Smooth muscle cell (in vitro differentiated cells): ENCODE measurements at regions not wholly inside any gene's neighbourhood (a gene's known extent, or its start where the extent isn't known, plus 50 kb on each side); places are given as distances from the start of the nearest gene placed in this dataset.

Experiments used
- DNase-seq: peaks from one replicate; lab custom pipeline; 2025; ENCODE audit not compliant: unreplicated experiment; lab: John Stamatoyannopoulos, UW
- H2AFZ ChIP-seq: fragments of 200-600 bp; sonication (generic); 2 replicates; pipeline ENCODE4 v1.6.0; 2016; ENCODE audit warnings: antibody characterized with exemption, low read depth, mild to moderate bottlenecking
- H3F3A ChIP-seq: fragments of 200-600 bp; sonication (generic); 2 replicates; pipeline ENCODE4 v1.6.0; 2017; ENCODE audit warnings: antibody characterized with exemption, low read depth
- H3K27ac ChIP-seq: fragments of 200-600 bp; sonication (generic); 2 replicates; pipeline ENCODE4 v1.5.1; 2016; ENCODE audit warnings: low read depth, mild to moderate bottlenecking
- H3K27me3 ChIP-seq: fragments of 200-600 bp; sonication (generic); 2 replicates; pipeline ENCODE4 v1.6.1; 2016; ENCODE audit warnings: low read depth, mild to moderate bottlenecking
- H3K36me3 ChIP-seq: fragments of 200-600 bp; sonication (generic); 2 replicates; pipeline ENCODE4 v1.5.1; 2016; ENCODE audit warnings: low read depth
- H3K4me1 ChIP-seq: fragments of 200-600 bp; sonication (generic); 2 replicates; pipeline ENCODE4 v1.5.1; 2016; ENCODE audit warnings: low read depth
- H3K4me2 ChIP-seq: fragments of 200-600 bp; sonication (generic); 2 replicates; pipeline ENCODE4 v1.6.0; 2016; ENCODE audit warnings: mild to moderate bottlenecking
- H3K4me3 ChIP-seq: fragments of 200-600 bp; sonication (generic); 2 replicates; pipeline ENCODE4 v1.5.1; 2016; ENCODE audit warnings: mild to moderate bottlenecking
- H3K79me2 ChIP-seq: fragments of 200-600 bp; sonication (generic); 2 replicates; pipeline ENCODE4 v1.6.0; 2016; ENCODE audit warnings: low read depth, mild to moderate bottlenecking
- H3K9ac ChIP-seq: fragments of 200-600 bp; sonication (generic); 2 replicates; pipeline ENCODE4 v1.6.0; 2016; ENCODE audit warnings: low read depth
- H3K9me3 ChIP-seq: fragments of 200-600 bp; sonication (generic); replicated peaks from 2 replicates; pipeline ENCODE4 v1.5.1; 2016; ENCODE audit warnings: low read depth
- H4K20me1 ChIP-seq: fragments of 200-600 bp; sonication (generic); 2 replicates; pipeline ENCODE4 v1.6.0; 2016; ENCODE audit warnings: low read depth
- WGBS: methylation state at CpG from one replicate; pipeline ENCODE4 v1.1.7; 2016; ENCODE audit warnings: low lambda C conversion rate; 5-methylcytosine and 5-hydroxymethylcytosine counted together
- TF ChIP-seq, protein P1 (sequence below): fragments of 200-600 bp; sonication (generic); IDR thresholded peaks from 2 replicates; pipeline ENCODE4 v1.5.1; 2017; ENCODE audit warnings: borderline replicate concordance, mild to moderate bottlenecking, antibody characterized with exemption; ENCODE audit not compliant: insufficient read depth, poor library complexity, severe bottlenecking

DNA sequence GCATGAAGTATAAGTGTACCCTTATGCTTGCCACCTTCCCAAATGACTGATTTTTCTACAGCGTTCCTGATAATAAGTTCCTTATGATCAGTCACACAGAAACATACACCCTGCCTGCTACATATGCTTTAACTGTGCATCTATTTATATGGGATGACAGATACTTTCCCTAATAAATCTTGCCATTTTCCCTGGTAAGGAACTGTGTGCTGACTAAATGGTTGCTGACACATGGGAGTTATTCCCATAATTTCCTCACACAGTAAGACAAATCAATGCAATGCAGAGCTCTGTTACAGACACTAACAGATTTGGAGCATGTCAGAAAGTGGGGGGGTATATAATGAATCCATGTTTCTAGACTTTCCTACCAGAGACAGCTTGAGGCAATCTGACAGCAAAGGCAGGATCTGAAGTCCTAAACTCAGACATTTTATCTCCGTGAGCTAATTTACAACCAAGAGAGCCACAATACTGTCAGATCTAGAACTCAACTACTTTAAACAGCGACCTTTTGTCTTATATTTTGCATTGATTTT, 86.9 kb upstream of the TCF12 start:
- DNase-seq: no peak
- 73% methylated on average over 3 of the region's 3 CpGs for WGBS
- H2AFZ ChIP-seq: no peak overlapping the region

DNA sequence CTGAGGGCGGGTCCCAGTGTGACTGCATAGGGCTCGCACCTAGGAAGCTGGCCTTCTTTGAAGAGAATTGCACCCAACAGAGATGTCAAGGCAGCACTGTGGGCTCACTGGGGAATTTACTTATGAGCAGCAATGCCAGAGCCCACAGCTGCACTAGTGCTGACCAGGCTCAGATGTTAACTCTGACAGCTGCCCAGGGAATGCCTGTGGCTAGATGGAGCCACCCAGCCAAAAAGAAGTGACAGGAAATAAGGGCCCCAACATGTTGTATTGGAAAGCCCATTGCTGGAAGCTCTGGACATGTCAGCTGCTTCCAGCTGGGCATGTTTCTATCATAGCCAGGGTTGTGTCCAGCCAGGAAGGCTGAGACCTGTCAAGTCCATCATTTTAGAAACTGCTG, 90.9 kb upstream of the ZNF280D start:
- Histone ChIP-seq H3K9me3 (no peaks in the 10 kb centered on the region), H3K36me3 (no peaks in the 10 kb centered on the region), H3K79me2 (no peaks in the 10 kb centered on the region), H3K4me2 (no peak overlapping the region), H3K27ac (no peak overlapping the region), H3K9ac (no peak overlapping the region), H3K27me3 (no peaks in the 10 kb centered on the region), H4K20me1 (no peaks in the 10 kb centered on the region), H3K4me3 (no peak overlapping the region), H2AFZ (no peak overlapping the region), H3K4me1 (no peaks in the 10 kb centered on the region), H3F3A (no peaks in the 10 kb centered on the region)
- TF ChIP-seq, protein P1, sequence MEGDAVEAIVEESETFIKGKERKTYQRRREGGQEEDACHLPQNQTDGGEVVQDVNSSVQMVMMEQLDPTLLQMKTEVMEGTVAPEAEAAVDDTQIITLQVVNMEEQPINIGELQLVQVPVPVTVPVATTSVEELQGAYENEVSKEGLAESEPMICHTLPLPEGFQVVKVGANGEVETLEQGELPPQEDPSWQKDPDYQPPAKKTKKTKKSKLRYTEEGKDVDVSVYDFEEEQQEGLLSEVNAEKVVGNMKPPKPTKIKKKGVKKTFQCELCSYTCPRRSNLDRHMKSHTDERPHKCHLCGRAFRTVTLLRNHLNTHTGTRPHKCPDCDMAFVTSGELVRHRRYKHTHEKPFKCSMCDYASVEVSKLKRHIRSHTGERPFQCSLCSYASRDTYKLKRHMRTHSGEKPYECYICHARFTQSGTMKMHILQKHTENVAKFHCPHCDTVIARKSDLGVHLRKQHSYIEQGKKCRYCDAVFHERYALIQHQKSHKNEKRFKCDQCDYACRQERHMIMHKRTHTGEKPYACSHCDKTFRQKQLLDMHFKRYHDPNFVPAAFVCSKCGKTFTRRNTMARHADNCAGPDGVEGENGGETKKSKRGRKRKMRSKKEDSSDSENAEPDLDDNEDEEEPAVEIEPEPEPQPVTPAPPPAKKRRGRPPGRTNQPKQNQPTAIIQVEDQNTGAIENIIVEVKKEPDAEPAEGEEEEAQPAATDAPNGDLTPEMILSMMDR: no peak
- WGBS: 95% methylated on average over 2 of the region's 2 CpGs
- no peak for DNase-seq

More for the DNA sequence above, 86.9 kb upstream of the TCF12 start:
- TF ChIP-seq, protein P1: no peak
- no peaks in the 10 kb centered on the region for H3K4me1 ChIP-seq
- no peaks in the 10 kb centered on the region for H3K79me2 ChIP-seq
- no peaks in the 10 kb centered on the region for H3K36me3 ChIP-seq
- H3K27me3 ChIP-seq: no peaks in the 10 kb centered on the region
- H3F3A ChIP-seq: no peaks in the 10 kb centered on the region
- H4K20me1 ChIP-seq: no peaks in the 10 kb centered on the region
- H3K9ac ChIP-seq: no peak overlapping the region
- no peak overlapping the region for H3K27ac ChIP-seq
- no peak overlapping the region for H3K4me3 ChIP-seq
- H3K4me2 ChIP-seq: no peak overlapping the region
- no peaks in the 10 kb centered on the region for H3K9me3 ChIP-seq

DNA sequence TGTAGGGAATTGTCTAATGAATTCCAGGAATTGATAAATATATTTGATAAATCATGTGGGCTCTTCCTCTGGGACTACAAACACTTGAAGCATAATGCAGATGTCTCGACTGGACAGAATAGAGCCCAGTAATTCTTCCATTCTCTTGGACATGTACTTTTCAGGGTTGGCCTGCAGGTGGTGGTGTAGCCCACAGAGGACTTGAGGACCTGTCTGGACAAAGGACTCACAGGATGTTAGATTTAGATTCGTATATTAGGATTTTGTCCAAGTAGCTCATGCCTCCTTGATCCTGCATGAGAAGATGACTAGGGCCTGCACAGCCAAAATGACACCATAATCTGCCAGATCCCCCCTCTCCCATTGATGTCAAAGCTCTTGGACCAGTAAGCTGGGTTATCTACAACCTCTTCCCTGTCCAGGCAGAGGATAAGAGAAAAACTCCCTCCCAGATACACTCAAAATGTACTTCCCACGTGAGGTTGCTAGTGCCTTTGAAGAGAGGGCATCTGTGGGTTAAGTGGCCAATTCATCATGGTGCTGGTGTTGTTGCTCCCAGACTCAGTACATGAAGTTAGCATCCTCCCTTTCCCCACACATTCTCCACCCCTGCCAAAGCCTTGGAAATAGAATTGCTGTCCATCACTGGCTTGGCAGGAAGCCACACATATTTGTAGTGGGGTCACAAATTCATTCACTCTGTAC, 88.6 kb upstream of the ZNF280D start:
- H3K4me3 ChIP-seq: no peak overlapping the region
- DNase-seq: no peak
- no peak overlapping the region for H3K4me2 ChIP-seq
- TF ChIP-seq, protein P1: peak; percentile 57
- no peaks in the 10 kb centered on the region for H3K4me1 ChIP-seq
- no peaks in the 10 kb centered on the region for H3K79me2 ChIP-seq
- H3K9me3 ChIP-seq: no peaks in the 10 kb centered on the region
- H3K36me3 ChIP-seq: no peaks in the 10 kb centered on the region
- H3F3A ChIP-seq: no peaks in the 10 kb centered on the region
- no peak overlapping the region for H2AFZ ChIP-seq
- WGBS: 49% methylated on average over 3 of the region's 3 CpGs
- H3K27ac ChIP-seq: no peak overlapping the region
- no peaks in the 10 kb centered on the region for H3K27me3 ChIP-seq
- H3K9ac ChIP-seq: no peak overlapping the region
- H4K20me1 ChIP-seq: no peaks in the 10 kb centered on the region

DNA sequence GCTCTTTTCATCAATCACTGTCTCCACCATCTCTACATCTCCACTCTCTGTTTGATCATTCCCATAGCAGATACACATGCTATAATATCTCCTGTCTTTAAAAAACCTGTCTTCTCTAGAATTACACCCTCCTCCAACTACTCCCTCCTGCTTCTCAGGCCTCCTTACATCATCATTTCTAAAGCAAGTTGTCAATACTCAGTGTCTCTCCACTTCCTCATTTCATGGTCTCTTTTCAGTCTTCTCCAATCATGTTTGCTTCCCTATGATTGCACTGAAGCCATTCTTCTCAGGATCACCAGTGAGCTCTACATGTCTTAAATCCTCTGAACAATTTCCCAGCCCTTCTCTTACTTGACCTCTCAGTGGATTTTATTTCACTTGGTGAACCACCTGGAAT, 87.0 kb upstream of the ZNF280D start:
- TF ChIP-seq, protein P1: no peak

More for the DNA sequence above, 87.0 kb upstream of the ZNF280D start:
- no peaks in the 10 kb centered on the region for H3K4me1 ChIP-seq
- H3K79me2 ChIP-seq: no peaks in the 10 kb centered on the region
- no peaks in the 10 kb centered on the region for H4K20me1 ChIP-seq
- H3K9me3 ChIP-seq: no peaks in the 10 kb centered on the region
- H3K4me2 ChIP-seq: no peak overlapping the region
- no peak overlapping the region for H3K27ac ChIP-seq
- H3F3A ChIP-seq: no peaks in the 10 kb centered on the region
- H3K9ac ChIP-seq: no peak overlapping the region
- no peak overlapping the region for H2AFZ ChIP-seq
- DNase-seq: no peak
- H3K36me3 ChIP-seq: no peaks in the 10 kb centered on the region
- H3K4me3 ChIP-seq: no peak overlapping the region
- no peaks in the 10 kb centered on the region for H3K27me3 ChIP-seq
